SK-N-SH (cell line): ENCODE measurements at regions not wholly inside any gene's neighbourhood (a gene's known extent, or its start where the extent isn't known, plus 50 kb on each side); places are given as distances from the start of the nearest gene placed in this dataset.

Experiments used
- CTCF ChIA-PET: fragments of 300-600, 350-600 bp; formaldehyde crosslinking; extraction: SDS; loops from one replicate; lab custom pipeline; 2021; lab: Yijun Ruan, JAX
- POLR2A ChIA-PET: fragments of 350-600 bp; sonication (Branson Sonifier 250); formaldehyde crosslinking; extraction: SDS; loops from one replicate; lab custom pipeline; 2020; ENCODE audit warnings: antibody characterized with exemption, inconsistent platforms; lab: Yijun Ruan, JAX
- DNase-seq: peaks from one replicate; pipeline ENCODE4 v3.0.0; 2012
- H2AFZ ChIP-seq: fragments of 200-600 bp; sonication (generic); 2 replicates; pipeline ENCODE4 v1.8.1; 2016; ENCODE audit warnings: antibody characterized with exemption, mild to moderate bottlenecking, low read depth
- H3F3A ChIP-seq: fragments of 200-600 bp; sonication (generic); replicated peaks from 2 replicates; pipeline ENCODE3; 2016; ENCODE audit warnings: antibody characterized with exemption, mild to moderate bottlenecking; ENCODE audit not compliant: insufficient read depth
- H3K27ac ChIP-seq, 2 experiments: fragments of 200-500 bp in 1 of 2; fragments of 200-600 bp in 1 of 2; sonication (Bioruptor generic) in 1 of 2; sonication (generic), shearing (Covaris generic) in 1 of 2; 2 replicates each; pipeline versions ENCODE4 v1.5.1 to v1.6.1; 2014 to 2016; ENCODE audit warnings: low read depth in 2 of 2, inconsistent platforms in 1 of 2, low read length in 1 of 2, mild to moderate bottlenecking in 1 of 2, mixed read lengths in 1 of 2
- H3K27me3 ChIP-seq: fragments of 200-600 bp; sonication (generic), shearing (Covaris generic); 2 replicates; pipeline ENCODE4 v1.6.1; 2016; ENCODE audit warnings: mixed run types; ENCODE audit not compliant: insufficient read depth
- H3K36me3 ChIP-seq, 2 experiments: fragments of 200-500 bp in 1 of 2; fragments of 200-600 bp in 1 of 2; sonication (Bioruptor generic) in 1 of 2; sonication (generic) in 1 of 2; replicated peaks in 1 of 2; 2 replicates each; pipeline versions ENCODE3 to v1.5.1; 2014 to 2016; ENCODE audit warnings: low read length in 1 of 2, mild to moderate bottlenecking in 1 of 2; ENCODE audit not compliant: insufficient read depth in 2 of 2, control insufficient read depth in 1 of 2
- H3K4me1 ChIP-seq, 2 experiments: fragments of 200-500 bp in 1 of 2; fragments of 200-600 bp in 1 of 2; sonication (Bioruptor generic) in 1 of 2; sonication (generic), shearing (Covaris generic) in 1 of 2; 2 replicates each; pipeline versions ENCODE4 v1.5.1 to v1.6.1; 2014 to 2016; ENCODE audit warnings: low read depth in 1 of 2, low read length in 1 of 2, mixed run types in 1 of 2; ENCODE audit not compliant: insufficient read depth in 2 of 2, control insufficient read depth in 1 of 2
- H3K4me2 ChIP-seq: fragments of 200-600 bp; sonication (generic), shearing (Covaris generic); 2 replicates; pipeline ENCODE4 v1.6.1; 2017; ENCODE audit warnings: mixed run types
- H3K4me3 ChIP-seq, 2 experiments: fragments of 200-500 bp in 1 of 2; fragments of 200-600 bp in 1 of 2; sonication (Bioruptor generic) in 1 of 2; sonication (generic), shearing (Covaris generic) in 1 of 2; 2 replicates each; pipeline versions ENCODE4 v1.5.1 to v1.8.1; 2014 to 2016; ENCODE audit warnings: low read depth in 2 of 2, inconsistent platforms in 1 of 2, low read length in 1 of 2, mild to moderate bottlenecking in 1 of 2, mixed read lengths in 1 of 2, moderate library complexity in 1 of 2
- H3K79me2 ChIP-seq: fragments of 200-600 bp; sonication (generic); 2 replicates; pipeline ENCODE4 v1.8.1; 2017; ENCODE audit warnings: mild to moderate bottlenecking; ENCODE audit not compliant: insufficient read depth
- H3K9ac ChIP-seq: fragments of 200-600 bp; sonication (generic); 2 replicates; pipeline ENCODE4 v1.6.1; 2017; ENCODE audit warnings: mixed run types
- H3K9me2 ChIP-seq: fragments of 200-600 bp; sonication (generic); 2 replicates; pipeline ENCODE4 v1.6.1; 2017; ENCODE audit warnings: mixed run types
- H3K9me3 ChIP-seq: fragments of 200-600 bp; sonication (generic); 2 replicates; pipeline ENCODE4 v1.6.1; 2017; ENCODE audit warnings: mixed run types, mild to moderate bottlenecking, moderate library complexity
- H4K20me1 ChIP-seq: fragments of 200-600 bp; sonication (generic); 2 replicates; pipeline ENCODE4 v1.6.1; 2017; ENCODE audit warnings: mild to moderate bottlenecking, mixed run types; ENCODE audit not compliant: insufficient read depth
- CHD2 ChIP-seq: fragments of 150-350 bp; IDR thresholded peaks from 2 replicates; pipeline ENCODE4 v1.6.1; 2018; ENCODE audit warnings: low read length; ENCODE audit not compliant: partially characterized antibody
- ELF1 ChIP-seq: IDR thresholded peaks from 2 replicates; pipeline ENCODE4 v1.4.0; 2012
- EP300 ChIP-seq, 2 experiments: IDR thresholded peaks; 2 replicates each; pipeline versions ENCODE4 v1.4.0 to v1.6.1; 2012; ENCODE audit warnings: borderline replicate concordance in 1 of 2, low read depth in 1 of 2, low read length in 1 of 2
- EZH2phosphoT487 ChIP-seq: fragments of 200-600 bp; sonication (generic); IDR thresholded peaks from 2 replicates; pipeline ENCODE4 v1.6.1; 2017; ENCODE audit warnings: low read depth, mixed run types, mild to moderate bottlenecking, antibody characterized with exemption, moderate library complexity, borderline replicate concordance
- FOXJ3 ChIP-seq: sonication (generic); formaldehyde crosslinking; IDR thresholded peaks from 2 replicates; pipeline ENCODE4 v1.5.1; 2020; ENCODE audit warnings: mild to moderate bottlenecking, missing genetic modification reagents
- FOXM1 ChIP-seq: IDR thresholded peaks from 2 replicates; pipeline ENCODE4 v1.4.0; 2012; ENCODE audit warnings: low read depth, mild to moderate bottlenecking
- GABPA ChIP-seq: IDR thresholded peaks from 2 replicates; pipeline ENCODE4 v1.4.0; 2012; ENCODE audit warnings: low read depth, mild to moderate bottlenecking
- IRF3 ChIP-seq: fragments of 150-350 bp; IDR thresholded peaks from 2 replicates; pipeline ENCODE4 v1.6.1; 2016; ENCODE audit warnings: mild to moderate bottlenecking, low read depth, low read length
- MAX ChIP-seq: IDR thresholded peaks from 2 replicates; pipeline ENCODE4 v1.4.0; 2012; ENCODE audit warnings: low read depth
- MEF2A ChIP-seq: IDR thresholded peaks from 2 replicates; pipeline ENCODE4 v1.4.0; 2012; ENCODE audit warnings: low read depth, borderline replicate concordance
- NFIC ChIP-seq: IDR thresholded peaks from 2 replicates; pipeline ENCODE4 v1.4.0; 2012; ENCODE audit warnings: borderline replicate concordance
- POLR2AphosphoS5 ChIP-seq: IDR thresholded peaks from 2 replicates; pipeline ENCODE4 v1.6.1; 2012; ENCODE audit warnings: low read depth, low read length
- RCOR1 ChIP-seq: fragments of 150-350 bp; IDR thresholded peaks from 2 replicates; pipeline ENCODE4 v1.6.1; 2017; ENCODE audit warnings: antibody characterized with exemption, low read length
- REST ChIP-seq: IDR thresholded peaks from 2 replicates; pipeline ENCODE4 v1.6.1; 2012; ENCODE audit warnings: mild to moderate bottlenecking, low read depth, low read length, moderate library complexity
- RFX5 ChIP-seq: IDR thresholded peaks from 2 replicates; pipeline ENCODE4 v1.6.1; 2012; ENCODE audit warnings: mild to moderate bottlenecking, improper control_type of control experiment, low read length
- RXRA ChIP-seq: IDR thresholded peaks from 2 replicates; pipeline ENCODE4 v1.4.0; 2012; ENCODE audit warnings: low read depth, mild to moderate bottlenecking, borderline replicate concordance
- SMC3 ChIP-seq: IDR thresholded peaks from 2 replicates; pipeline ENCODE4 v1.6.1; 2012; ENCODE audit warnings: low read depth, low read length, improper control_type of control experiment
- TCF12 ChIP-seq: IDR thresholded peaks from 2 replicates; pipeline ENCODE4 v1.4.0; 2012
- TEAD4 ChIP-seq: IDR thresholded peaks from 2 replicates; pipeline ENCODE4 v1.4.0; 2012; ENCODE audit warnings: mild to moderate bottlenecking, borderline replicate concordance; ENCODE audit not compliant: insufficient read depth
- USF2 ChIP-seq: fragments of 150-350 bp; IDR thresholded peaks from 2 replicates; pipeline ENCODE4 v1.6.1; 2017; ENCODE audit warnings: antibody characterized with exemption, low read length, low read depth, borderline replicate concordance
- WGBS: methylation state at CpG from one replicate; pipeline ENCODE4 v1.1.6; 2017; ENCODE audit warnings: low lambda C conversion rate; 5-methylcytosine and 5-hydroxymethylcytosine counted together

- no peaks in the 10 kb centered on the region for H3K36me3 ChIP-seq
- H3K27ac ChIP-seq = no peak overlapping the region
- H2AFZ ChIP-seq = no peak overlapping the region
- POLR2A ChIA-PET = no interaction called here
- H3K9ac ChIP-seq = no peak overlapping the region
- H4K20me1 ChIP-seq = no peaks in the 10 kb centered on the region
- no peaks in the 10 kb centered on the region for H3K4me1 ChIP-seq
- H3K4me3 ChIP-seq = no peak overlapping the region
- TF ChIP-seq CHD2 (no peak), TEAD4 (no peak), IRF3 (no peak), USF2 (no peak)
- TF ChIP-seq, all 33 proteins: peak for 0
- Histone ChIP-seq H3K27me3 (no peaks in the 10 kb centered on the region), H3K9me3 (no peaks in the 10 kb centered on the region), H3K9me2 (no peaks in the 10 kb centered on the region), H3K79me2 (no peaks in the 10 kb centered on the region), H3K4me2 (no peak overlapping the region), H3F3A (no peaks in the 10 kb centered on the region)
- CTCF ChIA-PET = no interaction called here
- DNase-seq = no peak
- WGBS = 22% methylated on average over 2 of the region's 2 CpGs
These were observed 509.4 kb upstream of the CDH18 start for GRCh38 chr5:20497356-20497755.

GRCh38 chr5:20494706-20495105, 506.7 kb upstream of the CDH18 start:
- H3K4me2 ChIP-seq = no peak overlapping the region
- H3K9me2 ChIP-seq = no peaks in the 10 kb centered on the region
- no peaks in the 10 kb centered on the region for H3K27me3 ChIP-seq
- H3K79me2 ChIP-seq = no peaks in the 10 kb centered on the region
- ChIA-PET CTCF (no interaction called here), POLR2A (no interaction called here)
- H3K4me1 ChIP-seq = no peaks in the 10 kb centered on the region
- H3K4me3 ChIP-seq = no peak overlapping the region
- 18% methylated on average over 5 of the region's 5 CpGs for WGBS
- H4K20me1 ChIP-seq = no peaks in the 10 kb centered on the region
- H3K9ac ChIP-seq = no peak overlapping the region
- no peaks in the 10 kb centered on the region for H3K9me3 ChIP-seq
- no peak overlapping the region for H3K27ac ChIP-seq
- TF ChIP-seq RFX5 (no peak), TCF12 (no peak), POLR2AphosphoS5 (no peak), GABPA (no peak), SMC3 (no peak), RXRA (no peak), EZH2phosphoT487 (no peak), NFIC (no peak), REST (no peak), MAX (no peak), RCOR1 (no peak), MEF2A (no peak), FOXJ3 (CRISPR knock-in tag) (no peak), FOXM1 (no peak), TEAD4 (no peak), ELF1 (no peak), EP300 (IDR thresholded peaks at IDR 0.05; ENCODE audit: borderline replicate concordance in 1 of 2, low read depth in 1 of 2, low read length in 1 of 2) (no peak)
- no peak for DNase-seq
- H2AFZ ChIP-seq = no peak overlapping the region
- H3F3A ChIP-seq = no peaks in the 10 kb centered on the region
- no peaks in the 10 kb centered on the region for H3K36me3 ChIP-seq
